Mesendoderm (in vitro differentiated cells): ENCODE measurements at regions not wholly inside any gene's neighbourhood (a gene's known extent, or its start where the extent isn't known, plus 50 kb on each side); places are given as distances from the start of the nearest gene placed in this dataset.

ENCODE experiments used
- DNase-seq: peaks from one replicate; pipeline ENCODE4 v3.0.0; 2013
- H2AK5ac ChIP-seq: 2 replicates; pipeline ENCODE4 v1.6.1; 2013; ENCODE audit warnings: low read length, inconsistent platforms
- H2BK120ac ChIP-seq: 2 replicates; pipeline ENCODE4 v1.6.1; 2013; ENCODE audit warnings: low read depth, mild to moderate bottlenecking, low read length, moderate library complexity, mixed read lengths
- H2BK15ac ChIP-seq: replicated peaks from 2 replicates; pipeline ENCODE4 v1.6.1; 2013; ENCODE audit warnings: low read depth, mild to moderate bottlenecking, moderate library complexity
- H2BK5ac ChIP-seq: 2 replicates; pipeline ENCODE4 v1.6.1; 2013; ENCODE audit warnings: low read length, inconsistent platforms
- H3K18ac ChIP-seq: 2 replicates; pipeline ENCODE4 v1.6.1; 2013; ENCODE audit warnings: mild to moderate bottlenecking, low read length, mixed read lengths
- H3K23ac ChIP-seq: one replicate; pipeline ENCODE4 v1.6.1; 2013; ENCODE audit warnings: low read length
- H3K27ac ChIP-seq: 2 replicates; pipeline ENCODE4 v1.5.1; 2013; ENCODE audit warnings: low read depth, mild to moderate bottlenecking, inconsistent platforms, low read length, moderate library complexity
- H3K27me3 ChIP-seq: 2 replicates; pipeline ENCODE4 v1.6.1; 2013; ENCODE audit warnings: low read length, control low read depth, mild to moderate bottlenecking, inconsistent platforms; ENCODE audit not compliant: insufficient read depth, poor library complexity
- H3K36me3 ChIP-seq: 2 replicates; pipeline ENCODE4 v1.6.1; 2013; ENCODE audit warnings: low read length, inconsistent platforms; ENCODE audit not compliant: control insufficient read depth, insufficient read depth
- H3K4ac ChIP-seq: one replicate; pipeline ENCODE4 v1.6.1; 2013; ENCODE audit warnings: low read depth, mild to moderate bottlenecking, low read length, moderate library complexity
- H3K4me1 ChIP-seq: 2 replicates; pipeline ENCODE4 v1.6.1; 2013; ENCODE audit warnings: low read depth, low read length, inconsistent platforms; ENCODE audit not compliant: control insufficient read depth
- H3K4me2 ChIP-seq: 2 replicates; pipeline ENCODE4 v1.6.1; 2013; ENCODE audit warnings: low read length
- H3K4me3 ChIP-seq: 2 replicates; pipeline ENCODE4 v1.5.1; 2013; ENCODE audit warnings: mild to moderate bottlenecking, low read length
- H3K56ac ChIP-seq: one replicate; pipeline ENCODE4 v1.6.1; 2013; ENCODE audit warnings: low read length
- H3K79me1 ChIP-seq: 2 replicates; pipeline ENCODE4 v1.6.1; 2013; ENCODE audit warnings: low read length, inconsistent platforms
- H3K79me2 ChIP-seq: 2 replicates; pipeline ENCODE4 v1.6.1; 2013; ENCODE audit warnings: mild to moderate bottlenecking, low read length; ENCODE audit not compliant: control insufficient read depth, insufficient read depth
- H3K9ac ChIP-seq: 2 replicates; pipeline ENCODE4 v1.6.1; 2013; ENCODE audit warnings: low read length, inconsistent platforms
- H4K5ac ChIP-seq: one replicate; pipeline ENCODE4 v1.6.1; 2013; ENCODE audit warnings: low read length
- H4K8ac ChIP-seq: one replicate; pipeline ENCODE4 v1.6.1; 2013; ENCODE audit warnings: low read depth, mild to moderate bottlenecking, control low read depth, low read length, moderate library complexity
- WGBS: extraction: QIAGEN DNeasy Blood & Tissue Kit; methylation state at CpG from one replicate; pipeline ENCODE4 v1.1.7; 2013; ENCODE audit warnings: low lambda C conversion rate, missing lambda C conversion rate; ENCODE audit not compliant: insufficient coverage; ENCODE audit errors: extremely low coverage; 5-methylcytosine and 5-hydroxymethylcytosine counted together

GRCh38 chr10:117601716-117602115, 59.2 kb downstream of the EMX2 start:
- Histone ChIP-seq H3K4me2 (no peak overlapping the region), H3K4me1 (no peaks in the 10 kb centered on the region), H3K27ac (no peak overlapping the region), H4K5ac (no peak overlapping the region), H3K79me2 (no peaks in the 10 kb centered on the region), H4K8ac (no peak overlapping the region), H3K4me3 (no peak overlapping the region), H2AK5ac (no peak overlapping the region), H2BK5ac (no peak overlapping the region), H2BK120ac (no peak overlapping the region), H3K56ac (no peak overlapping the region), H3K36me3 (no peaks in the 10 kb centered on the region), H3K27me3 (no peaks in the 10 kb centered on the region), H3K23ac (no peak overlapping the region), H3K4ac (no peak overlapping the region), H3K9ac (no peak overlapping the region), H3K79me1 (no peaks in the 10 kb centered on the region), H2BK15ac (no peak overlapping the region), H3K18ac (no peak overlapping the region)
- no CpG with 5 or more reads among the region's 1 CpG for WGBS
- DNase-seq: no peak

- no peak overlapping the region for H3K4me2 ChIP-seq
These were observed 60.5 kb downstream of the EMX2 start for GRCh38 chr10:117603081-117603480.

DNA sequence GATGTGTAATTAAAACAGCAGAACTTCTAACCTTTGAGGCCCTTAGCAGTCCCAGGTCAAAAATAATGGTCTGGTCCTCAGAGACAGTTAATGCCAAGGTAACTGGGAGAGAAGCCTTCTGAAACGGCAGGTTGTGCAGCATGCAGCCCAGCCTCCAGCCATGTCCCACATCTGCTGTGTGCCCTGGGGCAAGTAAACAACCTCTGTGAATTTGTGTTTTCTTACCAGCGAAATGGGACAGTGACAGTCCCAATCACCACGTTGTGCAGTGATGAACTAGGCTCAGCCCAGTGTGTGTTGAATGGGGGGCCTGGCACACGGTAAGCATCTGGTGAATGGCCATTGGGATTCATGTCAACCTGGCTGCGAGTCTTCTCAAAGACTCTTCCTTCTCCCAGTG, 61.2 kb downstream of the EMX2 start:
- H4K8ac ChIP-seq: no peak overlapping the region
- no CpG with 5 or more reads among the region's 5 CpGs for WGBS
- no peak overlapping the region for H2BK15ac ChIP-seq

More at GRCh38 chr10:117603081-117603480, 60.5 kb downstream of the EMX2 start:
- Histone ChIP-seq H4K5ac (no peak overlapping the region), H2BK120ac (no peak overlapping the region), H3K56ac (no peak overlapping the region), H3K9ac (no peak overlapping the region), H2BK15ac (no peak overlapping the region), H3K79me2 (no peaks in the 10 kb centered on the region), H3K4me3 (no peak overlapping the region), H3K4me1 (no peaks in the 10 kb centered on the region), H2AK5ac (no peak overlapping the region), H3K18ac (no peak overlapping the region), H3K4ac (no peak overlapping the region), H3K79me1 (no peaks in the 10 kb centered on the region), H4K8ac (no peak overlapping the region), H3K36me3 (no peaks in the 10 kb centered on the region), H3K27me3 (no peaks in the 10 kb centered on the region), H2BK5ac (no peak overlapping the region), H3K27ac (no peak overlapping the region), H3K23ac (no peak overlapping the region)
- DNase-seq: no peak
- no CpG with 5 or more reads among the region's 6 CpGs for WGBS

DNA sequence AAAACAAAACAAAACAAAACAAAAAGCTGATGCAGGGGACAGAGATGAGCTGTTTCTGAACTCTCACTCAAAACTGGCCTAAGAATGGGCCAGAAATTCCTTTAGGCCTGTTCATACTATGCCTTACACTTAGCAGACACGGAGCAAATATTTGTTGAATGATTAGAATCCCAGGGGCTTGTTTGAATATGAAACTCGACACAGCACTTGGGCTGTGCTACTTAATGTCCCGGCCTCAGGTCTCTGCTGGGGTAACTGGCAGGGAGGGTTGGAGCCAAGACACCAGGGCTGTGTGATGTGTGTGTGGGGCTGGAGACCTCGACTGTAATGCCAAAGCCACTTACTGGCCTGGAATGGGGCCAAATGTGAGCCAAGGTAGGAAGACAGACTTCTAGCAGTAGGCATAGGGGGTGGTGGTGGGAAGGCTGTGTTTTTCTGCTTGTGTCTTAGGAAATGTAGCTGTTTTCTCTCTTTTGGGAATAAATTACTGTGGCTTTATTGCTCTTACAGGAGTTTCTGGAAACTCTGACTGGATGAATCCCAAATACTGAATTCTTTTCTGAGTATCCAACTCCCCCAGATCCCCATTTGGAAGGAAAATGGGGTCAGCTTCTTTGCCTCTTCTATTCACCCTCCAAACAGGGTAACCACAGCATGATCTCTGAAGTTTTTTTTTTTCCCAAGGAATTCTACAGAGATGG, 66.7 kb downstream of the EMX2 start:
- no peaks in the 10 kb centered on the region for H3K4me1 ChIP-seq
- no peak overlapping the region for H3K27ac ChIP-seq
- no peak overlapping the region for H3K23ac ChIP-seq
- H2BK5ac ChIP-seq: no peak overlapping the region
- H3K56ac ChIP-seq: no peak overlapping the region
- no peak overlapping the region for H3K4me3 ChIP-seq
- no CpG with 5 or more reads among the region's 4 CpGs for WGBS
- H3K4ac ChIP-seq: no peak overlapping the region
- H3K79me1 ChIP-seq: no peaks in the 10 kb centered on the region
- no peaks in the 10 kb centered on the region for H3K79me2 ChIP-seq
- no peak overlapping the region for H4K8ac ChIP-seq
- no peaks in the 10 kb centered on the region for H3K36me3 ChIP-seq
- no peaks in the 10 kb centered on the region for H3K27me3 ChIP-seq
- H4K5ac ChIP-seq: no peak overlapping the region
- H3K9ac ChIP-seq: no peak overlapping the region
- no peak overlapping the region for H2BK120ac ChIP-seq
- no peak overlapping the region for H3K18ac ChIP-seq
- no peak overlapping the region for H3K4me2 ChIP-seq
- H2BK15ac ChIP-seq: no peak overlapping the region
- H2AK5ac ChIP-seq: no peak overlapping the region
- DNase-seq: no peak

More for the DNA sequence above, 61.2 kb downstream of the EMX2 start:
- no peak overlapping the region for H3K4me2 ChIP-seq
- H3K79me2 ChIP-seq: no peaks in the 10 kb centered on the region
- no peak overlapping the region for H4K5ac ChIP-seq
- H3K23ac ChIP-seq: no peak overlapping the region
- H3K4ac ChIP-seq: no peak overlapping the region
- DNase-seq: no peak
- no peak overlapping the region for H2BK120ac ChIP-seq
- no peak overlapping the region for H3K27ac ChIP-seq
- no peak overlapping the region for H3K9ac ChIP-seq
- H3K79me1 ChIP-seq: no peaks in the 10 kb centered on the region
- no peak overlapping the region for H3K4me3 ChIP-seq
- no peaks in the 10 kb centered on the region for H3K36me3 ChIP-seq
- H2BK5ac ChIP-seq: no peak overlapping the region
- H3K4me1 ChIP-seq: no peaks in the 10 kb centered on the region
- H3K56ac ChIP-seq: no peak overlapping the region
- no peak overlapping the region for H3K18ac ChIP-seq
- H2AK5ac ChIP-seq: no peak overlapping the region
- no peaks in the 10 kb centered on the region for H3K27me3 ChIP-seq

DNA sequence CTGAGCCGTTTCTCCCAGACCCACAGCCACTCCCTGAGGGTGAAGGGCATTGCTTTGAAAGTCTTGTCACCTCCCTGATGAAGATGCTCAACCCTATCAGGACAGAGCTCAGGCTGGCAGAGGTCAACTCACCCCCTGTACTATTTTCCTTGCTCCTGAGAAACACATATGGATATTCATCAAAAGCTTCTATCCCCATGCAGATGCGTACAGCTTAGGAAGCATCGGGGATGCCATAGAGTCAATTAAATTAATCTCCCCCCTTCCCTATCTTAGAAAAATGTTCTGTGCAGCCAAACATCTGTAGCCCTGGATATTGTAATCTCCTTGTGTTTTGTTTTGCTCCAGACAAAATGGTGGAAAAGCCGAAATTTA, 67.2 kb downstream of the EMX2 start:
- Histone ChIP-seq H2AK5ac (no peak overlapping the region), H3K18ac (no peak overlapping the region), H3K27me3 (no peaks in the 10 kb centered on the region), H3K79me2 (no peaks in the 10 kb centered on the region), H3K56ac (no peak overlapping the region), H3K36me3 (no peaks in the 10 kb centered on the region), H2BK15ac (no peak overlapping the region), H2BK120ac (no peak overlapping the region), H3K4me2 (no peak overlapping the region), H2BK5ac (no peak overlapping the region), H3K9ac (no peak overlapping the region), H3K23ac (no peak overlapping the region), H3K27ac (no peak overlapping the region), H3K79me1 (no peaks in the 10 kb centered on the region), H4K5ac (no peak overlapping the region), H4K8ac (no peak overlapping the region), H3K4ac (no peak overlapping the region), H3K4me3 (no peak overlapping the region), H3K4me1 (no peaks in the 10 kb centered on the region)
- no CpG with 5 or more reads among the region's 4 CpGs for WGBS
- no peak for DNase-seq

DNA sequence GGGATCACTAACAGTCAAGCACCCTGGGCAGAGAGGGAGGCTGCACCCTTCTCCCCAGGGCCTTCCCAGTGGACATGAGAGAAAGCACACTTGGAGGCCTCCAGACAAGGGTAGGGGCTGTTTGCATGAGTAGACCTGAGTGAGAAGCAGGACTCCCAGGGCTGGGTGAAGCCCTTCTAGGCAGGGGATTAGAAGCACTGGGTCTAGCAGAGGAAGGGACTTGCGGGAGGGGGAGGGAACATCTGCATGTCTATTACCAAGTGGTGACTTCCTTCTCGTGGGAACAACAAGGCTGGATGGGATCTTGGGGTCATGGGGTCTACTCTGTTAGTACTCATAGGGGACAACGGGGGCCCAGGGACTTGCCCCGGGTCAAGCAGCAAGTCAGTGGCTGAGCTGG, 67.8 kb downstream of the EMX2 start:
- DNase-seq: no peak
- Histone ChIP-seq H2BK120ac (no peak overlapping the region), H3K27ac (no peak overlapping the region), H3K79me1 (no peaks in the 10 kb centered on the region), H3K23ac (peak overlapping the region; percentile 16), H4K5ac (no peak overlapping the region), H3K18ac (no peak overlapping the region), H4K8ac (no peak overlapping the region), H3K79me2 (no peaks in the 10 kb centered on the region), H3K9ac (no peak overlapping the region), H3K4ac (no peak overlapping the region), H3K4me2 (no peak overlapping the region), H3K27me3 (no peaks in the 10 kb centered on the region), H2BK15ac (no peak overlapping the region), H3K4me3 (no peak overlapping the region), H2AK5ac (no peak overlapping the region), H3K56ac (no peak overlapping the region), H2BK5ac (no peak overlapping the region), H3K4me1 (no peaks in the 10 kb centered on the region), H3K36me3 (no peaks in the 10 kb centered on the region)
- no CpG with 5 or more reads among the region's 4 CpGs for WGBS
